BLaER1 (cell line): ENCODE measurements at regions not wholly inside any gene's neighbourhood (a gene's known extent, or its start where the extent isn't known, plus 50 kb on each side); places are given as distances from the start of the nearest gene placed in this dataset.
"Not testable (repeated sequence)": the region's sequence is repeated elsewhere in the genome, so short reads cannot be mapped to it uniquely, and the experiment has no call there.

Experiments used
- H3K27ac ChIP-seq: shearing (Covaris generic); formaldehyde crosslinking; 2 replicates; pipeline ENCODE4 v1.8.1; 2022
- H3K27me3 ChIP-seq: shearing (Covaris generic); formaldehyde crosslinking; 2 replicates; pipeline ENCODE4 v1.8.1; 2022
- H3K36me3 ChIP-seq: shearing (Covaris generic); formaldehyde crosslinking; 2 replicates; pipeline ENCODE4 v1.8.1; 2022
- H3K4me1 ChIP-seq: shearing (Covaris generic); formaldehyde crosslinking; 2 replicates; pipeline ENCODE4 v1.8.1; 2022
- H3K4me2 ChIP-seq: shearing (Covaris generic); formaldehyde crosslinking; 2 replicates; pipeline ENCODE4 v1.8.1; 2022
- H3K4me3 ChIP-seq: shearing (Covaris generic); formaldehyde crosslinking; 2 replicates; pipeline ENCODE4 v1.8.1; 2022
- H3K9ac ChIP-seq: shearing (Covaris generic); formaldehyde crosslinking; 2 replicates; pipeline ENCODE4 v1.8.1; 2022
- H3K9me3 ChIP-seq: shearing (Covaris generic); formaldehyde crosslinking; 2 replicates; pipeline ENCODE4 v1.8.1; 2022
- H4K20me1 ChIP-seq: shearing (Covaris generic); formaldehyde crosslinking; 2 replicates; pipeline ENCODE4 v1.8.1; 2022
- Cebpa-rat ChIP-seq: shearing (Covaris generic); IDR thresholded peaks from 2 replicates; pipeline ENCODE4 v1.8.1; 2022

GRCh38 chr2:215863687-215864086 lies 149.7 kb downstream of the MREG start:
- H4K20me1 ChIP-seq, result no peaks in the 10 kb centered on the region
- H3K9ac ChIP-seq, result no peak overlapping the region
- H3K4me3 ChIP-seq, result no peak overlapping the region
- no peak overlapping the region for H3K27ac ChIP-seq
- H3K27me3 ChIP-seq, result no peaks in the 10 kb centered on the region
- H3K9me3 ChIP-seq, result 0 out of 2 replicates have a peak, but pooled peaks cover 6% of the 10 kb centered on the region
- no peaks in the 10 kb centered on the region for H3K36me3 ChIP-seq
- no peak for TF ChIP-seq Cebpa-rat
- H3K4me1 ChIP-seq, result no peaks in the 10 kb centered on the region
- no peak overlapping the region for H3K4me2 ChIP-seq

DNA sequence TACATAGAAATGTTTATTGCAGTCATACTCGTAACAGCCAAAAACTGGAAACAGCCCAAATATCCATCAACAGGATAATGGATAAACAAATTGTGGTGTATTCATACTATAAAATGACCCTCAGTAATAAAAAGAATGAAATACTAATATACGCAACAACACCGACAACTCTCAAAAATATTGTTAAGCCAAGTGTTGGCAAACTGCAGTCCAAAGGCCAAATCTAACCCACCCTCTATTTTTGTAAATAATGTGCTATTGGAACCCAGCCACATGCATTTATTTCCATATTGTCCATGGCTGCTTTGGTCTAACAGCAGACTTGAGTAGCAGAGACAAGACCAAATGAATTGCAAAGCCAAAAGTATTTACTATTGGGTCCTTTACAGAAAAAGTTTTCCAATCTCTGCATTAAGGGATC lies 151.0 kb downstream of the MREG start:
- Histone ChIP-seq H3K4me2 (no peak overlapping the region), H3K36me3 (no peaks in the 10 kb centered on the region), H3K9ac (no peak overlapping the region), H3K4me1 (no peaks in the 10 kb centered on the region), H3K4me3 (no peak overlapping the region), H3K27me3 (no peaks in the 10 kb centered on the region), H4K20me1 (no peaks in the 10 kb centered on the region), H3K9me3 (0 out of 2 replicates have a peak, but pooled peaks cover 6% of the 10 kb centered on the region), H3K27ac (no peak overlapping the region)
- TF ChIP-seq Cebpa-rat, result no peak

GRCh38 chr2:215861607-215862350 lies 151.6 kb downstream of the MREG start:
- Histone ChIP-seq H4K20me1 (no peaks in the 10 kb centered on the region), H3K36me3 (no peaks in the 10 kb centered on the region), H3K4me3 (no peak overlapping the region), H3K4me1 (no peaks in the 10 kb centered on the region), H3K9me3 (0 out of 2 replicates have a peak, but pooled peaks cover 6% of the 10 kb centered on the region), H3K4me2 (no peak overlapping the region), H3K27me3 (no peaks in the 10 kb centered on the region), H3K9ac (no peak overlapping the region), H3K27ac (no peak overlapping the region)
- no peak for TF ChIP-seq Cebpa-rat

DNA sequence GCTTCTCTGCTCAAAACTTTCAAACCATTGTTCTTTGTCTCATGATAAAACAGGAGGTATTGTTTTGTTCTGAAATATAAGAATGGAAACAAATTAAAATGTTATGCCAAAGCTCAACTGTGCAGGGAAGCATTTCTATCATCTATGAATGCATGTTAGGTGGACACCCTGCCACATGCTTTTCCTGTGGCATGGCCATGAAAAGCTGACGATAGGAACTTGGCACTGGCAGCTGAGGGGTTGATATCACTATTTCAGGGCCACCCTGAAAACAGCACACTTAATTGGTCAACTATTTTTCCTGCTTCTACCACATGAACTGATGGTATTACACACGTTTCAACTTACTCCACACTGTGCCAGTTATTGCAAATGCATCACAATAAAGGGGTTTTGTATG lies 157.3 kb downstream of the MREG start:
- Histone ChIP-seq H3K27me3 (no peaks in the 10 kb centered on the region), H3K4me3 (no peak overlapping the region), H3K27ac (no peak overlapping the region), H3K4me2 (no peak overlapping the region), H3K36me3 (no peaks in the 10 kb centered on the region), H4K20me1 (no peaks in the 10 kb centered on the region), H3K4me1 (no peaks in the 10 kb centered on the region), H3K9me3 (peaks cover 24% of the 10 kb centered on the region), H3K9ac (no peak overlapping the region)
- no peak for TF ChIP-seq Cebpa-rat

DNA sequence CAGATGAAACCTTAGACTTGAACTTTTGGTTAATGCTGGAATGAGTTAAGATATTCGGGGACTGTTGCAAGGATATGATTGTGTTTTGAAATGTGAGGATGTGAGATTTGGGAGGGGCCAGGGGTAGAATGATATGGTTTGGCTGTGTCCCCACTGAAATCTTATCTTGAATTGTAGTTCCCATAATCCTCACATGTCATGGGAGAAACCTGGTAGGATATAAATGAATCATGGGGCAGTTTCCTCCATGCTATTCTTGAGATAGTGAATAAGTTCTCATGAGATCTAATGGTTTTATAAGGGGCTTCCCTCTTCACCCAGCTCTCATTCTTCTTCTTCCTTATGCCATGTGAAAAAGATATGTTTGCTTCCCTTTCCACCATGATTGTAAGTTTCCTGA lies 158.0 kb downstream of the MREG start:
- not testable (repeated sequence) for H3K36me3 ChIP-seq

DNA sequence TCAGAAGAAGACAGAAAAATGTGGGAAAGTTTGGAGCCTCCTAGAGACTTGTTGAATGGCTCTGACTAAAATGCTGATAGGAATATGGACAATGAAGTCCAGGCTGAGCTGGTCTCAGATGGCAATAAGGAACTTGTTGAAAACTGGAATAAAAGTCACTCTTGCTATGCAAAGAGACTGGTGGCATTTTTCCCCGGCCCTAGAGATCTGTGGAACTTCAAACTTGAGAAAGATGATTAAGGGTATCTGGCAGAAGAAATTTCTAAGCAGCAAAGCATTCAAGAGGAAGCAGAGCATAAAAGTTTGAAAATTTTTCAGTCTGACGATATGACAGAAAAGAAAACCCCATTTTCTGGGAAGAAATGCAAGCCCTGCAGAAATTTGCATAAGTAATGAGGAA lies 159.3 kb downstream of the MREG start:
- Histone ChIP-seq H3K9ac (no peak overlapping the region), H3K36me3 (no peaks in the 10 kb centered on the region), H3K27me3 (no peaks in the 10 kb centered on the region), H3K9me3 (peaks cover 18% of the 10 kb centered on the region), H3K4me1 (no peaks in the 10 kb centered on the region), H3K4me3 (no peak overlapping the region), H3K27ac (no peak overlapping the region), H3K4me2 (no peak overlapping the region), H4K20me1 (no peaks in the 10 kb centered on the region)
- TF ChIP-seq Cebpa-rat, result no peak

More for the DNA sequence above, 158.0 kb downstream of the MREG start:
- H3K27ac ChIP-seq, H4K20me1 ChIP-seq, H3K4me1 ChIP-seq, H3K27me3 ChIP-seq, H3K4me3 ChIP-seq, H3K9ac ChIP-seq, H3K4me2 ChIP-seq: not testable (repeated sequence)
- H3K9me3 ChIP-seq, result peaks cover 20% of the 10 kb centered on the region

DNA sequence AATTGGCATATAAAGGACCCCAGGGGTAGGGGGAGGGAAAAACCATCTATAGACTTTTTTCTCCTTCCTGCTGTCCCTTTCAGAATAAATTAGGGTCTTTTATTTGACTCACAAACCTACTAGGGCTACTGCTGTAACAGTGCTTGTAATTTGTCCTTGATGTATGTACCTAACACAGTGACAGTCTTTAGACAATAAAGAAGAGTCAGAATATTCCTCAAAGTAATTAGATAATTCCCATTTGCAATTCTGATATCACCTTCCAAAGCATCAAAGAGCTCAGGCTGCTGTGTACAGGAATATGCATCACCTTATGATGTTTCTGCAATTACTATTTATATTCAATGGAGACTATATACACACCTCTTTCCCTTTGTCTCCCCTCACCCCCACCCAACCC lies 161.7 kb downstream of the MREG start:
- Histone ChIP-seq H3K36me3 (no peaks in the 10 kb centered on the region), H3K9ac (no peak overlapping the region), H3K4me2 (no peak overlapping the region), H3K9me3 (peaks cover 18% of the 10 kb centered on the region), H3K4me1 (no peaks in the 10 kb centered on the region), H4K20me1 (no peaks in the 10 kb centered on the region), H3K4me3 (no peak overlapping the region), H3K27ac (no peak overlapping the region), H3K27me3 (no peaks in the 10 kb centered on the region)
- no peak for TF ChIP-seq Cebpa-rat

DNA sequence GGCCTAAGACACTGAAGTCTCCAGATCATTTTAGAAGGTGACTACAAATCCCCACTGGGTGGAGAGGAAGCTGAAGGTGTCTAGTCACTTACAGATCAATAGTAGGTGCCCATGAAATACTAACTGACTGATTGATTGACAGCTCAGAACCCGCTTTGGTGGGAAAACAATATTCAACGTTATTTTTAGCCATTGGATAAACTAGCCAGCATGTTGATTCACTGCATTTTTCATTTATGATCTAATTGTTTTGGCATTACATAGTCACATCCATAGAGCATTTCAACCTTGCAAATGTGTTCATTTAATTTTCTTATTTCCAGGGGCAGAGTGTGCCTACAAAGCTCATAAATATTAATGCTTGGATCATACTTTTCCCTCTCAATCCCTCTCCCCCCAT lies 162.3 kb downstream of the MREG start:
- H3K4me2 ChIP-seq, result no peak overlapping the region
- peaks cover 18% of the 10 kb centered on the region for H3K9me3 ChIP-seq
- H3K9ac ChIP-seq, result no peak overlapping the region
- no peaks in the 10 kb centered on the region for H4K20me1 ChIP-seq
- H3K27ac ChIP-seq, result no peak overlapping the region
- H3K36me3 ChIP-seq, result no peaks in the 10 kb centered on the region
- no peaks in the 10 kb centered on the region for H3K4me1 ChIP-seq
- TF ChIP-seq Cebpa-rat, result no peak
- H3K27me3 ChIP-seq, result no peaks in the 10 kb centered on the region
- no peak overlapping the region for H3K4me3 ChIP-seq

DNA sequence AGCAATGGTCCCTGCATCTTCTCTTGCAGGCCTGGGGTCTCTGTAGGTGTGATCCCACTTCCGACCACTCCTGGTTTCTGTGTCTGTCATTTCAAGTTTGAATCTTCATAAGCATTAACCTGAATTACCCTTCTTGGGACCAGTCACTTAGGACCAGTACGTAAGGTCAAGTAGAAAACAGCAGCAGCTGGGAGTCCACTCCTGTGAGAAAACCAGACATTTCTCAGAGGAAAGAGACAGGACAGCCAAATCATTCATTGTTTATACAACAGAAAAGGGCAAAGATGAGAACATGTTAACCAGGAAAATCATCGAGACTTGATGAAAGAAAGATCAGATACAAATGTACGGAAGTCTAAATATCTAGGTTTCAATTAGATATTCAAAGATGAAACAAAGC lies 163.0 kb downstream of the MREG start:
- no peak overlapping the region for H3K4me2 ChIP-seq
- no peaks in the 10 kb centered on the region for H4K20me1 ChIP-seq
- no peaks in the 10 kb centered on the region for H3K4me1 ChIP-seq
- TF ChIP-seq Cebpa-rat, result no peak
- peaks cover 18% of the 10 kb centered on the region for H3K9me3 ChIP-seq
- H3K9ac ChIP-seq, result no peak overlapping the region
- no peak overlapping the region for H3K4me3 ChIP-seq
- H3K27ac ChIP-seq, result no peak overlapping the region
- H3K27me3 ChIP-seq, result no peaks in the 10 kb centered on the region
- H3K36me3 ChIP-seq, result no peaks in the 10 kb centered on the region

DNA sequence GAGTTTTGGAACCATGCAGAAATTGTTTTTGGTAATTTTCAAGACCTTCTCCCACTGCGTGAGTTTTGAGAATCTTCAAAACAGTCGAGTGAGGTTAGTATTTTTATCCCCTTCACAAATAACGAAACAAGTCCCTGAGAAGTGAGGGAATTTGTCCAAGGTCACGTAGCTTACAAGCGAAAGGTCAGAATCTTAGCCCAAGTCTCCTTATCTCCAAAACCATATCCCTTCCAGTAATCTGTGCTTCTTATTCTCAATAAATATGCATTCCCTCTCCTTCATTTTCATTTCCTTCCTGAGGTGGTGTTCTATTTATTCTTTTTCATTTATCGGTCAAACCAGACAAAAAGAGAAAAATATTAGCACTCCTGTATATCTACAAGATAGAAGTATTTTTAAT lies 163.6 kb downstream of the MREG start:
- Histone ChIP-seq H3K27me3 (no peaks in the 10 kb centered on the region), H3K36me3 (no peaks in the 10 kb centered on the region), H4K20me1 (no peaks in the 10 kb centered on the region), H3K4me3 (no peak overlapping the region), H3K9ac (no peak overlapping the region), H3K9me3 (peaks cover 17% of the 10 kb centered on the region), H3K4me2 (no peak overlapping the region), H3K4me1 (no peaks in the 10 kb centered on the region), H3K27ac (no peak overlapping the region)
- TF ChIP-seq Cebpa-rat, result no peak

- Histone ChIP-seq H3K36me3 (no peaks in the 10 kb centered on the region), H3K27me3 (no peaks in the 10 kb centered on the region), H3K9ac (no peak overlapping the region), H3K27ac (no peak overlapping the region), H3K4me2 (no peak overlapping the region), H3K9me3 (peaks cover 6% of the 10 kb centered on the region), H4K20me1 (no peaks in the 10 kb centered on the region), H3K4me1 (no peaks in the 10 kb centered on the region), H3K4me3 (no peak overlapping the region)
- TF ChIP-seq Cebpa-rat, result no peak
Observed at GRCh38 chr2:215848698-215849097, 164.7 kb downstream of the MREG start.
